GM19372 (cell line): ENCODE measurements at regions not wholly inside any gene's neighbourhood (a gene's known extent, or its start where the extent isn't known, plus 50 kb on each side); places are given as distances from the start of the nearest gene placed in this dataset.

Experiments used
- ATAC-seq: cut with Tn5 transposase; IDR thresholded peaks from one replicate; pipeline ENCODE4 v1.9.1; 2021; ENCODE audit warnings: mild to moderate bottlenecking, low read depth, moderate library complexity; ENCODE audit not compliant: unreplicated experiment

DNA sequence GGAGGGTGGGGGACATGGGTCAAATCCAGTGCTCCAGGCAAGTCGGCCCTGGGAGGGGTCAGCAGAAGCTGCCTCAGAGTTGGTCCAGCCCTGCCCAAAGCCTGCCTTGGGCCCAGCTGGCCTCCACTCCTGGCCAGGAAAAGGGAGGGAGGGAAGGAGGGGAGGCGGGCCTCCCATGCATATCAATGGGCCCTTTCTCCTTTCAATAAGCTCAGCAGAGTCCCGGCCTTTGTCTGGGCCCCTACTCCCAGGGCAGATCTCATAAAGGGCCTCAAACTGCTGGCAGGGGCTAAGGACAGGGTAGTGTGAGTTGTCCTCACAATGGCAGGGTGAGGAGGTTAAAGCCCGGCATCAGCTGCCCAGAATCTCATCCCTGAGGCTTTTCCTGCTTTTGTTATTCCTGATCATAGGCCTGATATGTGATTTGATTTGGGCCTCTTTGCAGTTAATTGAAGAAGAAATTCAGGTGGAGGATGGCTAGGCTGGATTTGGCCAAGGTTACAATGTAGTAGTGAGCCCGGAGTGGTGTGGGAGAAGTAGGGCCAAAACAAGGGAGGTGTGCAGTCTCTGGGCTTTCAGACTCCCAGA lies 121.1 kb upstream of the ATP6AP2 start:
- ATAC-seq: no peak

DNA sequence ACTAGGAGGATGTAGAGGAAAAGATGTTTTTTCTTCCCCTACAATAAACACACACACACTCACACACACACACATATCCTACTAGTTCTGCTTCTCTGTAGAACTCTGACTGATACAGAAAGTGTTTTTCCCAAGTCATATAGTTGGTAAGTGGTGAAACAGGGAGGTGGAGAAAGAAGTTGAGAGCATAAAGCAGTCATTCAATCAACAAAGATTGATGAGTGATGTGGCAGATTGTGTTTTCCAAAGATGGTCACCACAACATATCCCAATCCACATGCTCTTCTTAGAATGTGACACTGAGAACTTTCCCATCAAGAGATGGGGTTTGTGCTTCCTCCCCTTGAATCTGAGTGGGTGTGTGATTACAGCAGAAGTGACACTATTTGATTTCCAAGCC lies 123.4 kb upstream of the ATP6AP2 start:
- ATAC-seq: no peak

DNA sequence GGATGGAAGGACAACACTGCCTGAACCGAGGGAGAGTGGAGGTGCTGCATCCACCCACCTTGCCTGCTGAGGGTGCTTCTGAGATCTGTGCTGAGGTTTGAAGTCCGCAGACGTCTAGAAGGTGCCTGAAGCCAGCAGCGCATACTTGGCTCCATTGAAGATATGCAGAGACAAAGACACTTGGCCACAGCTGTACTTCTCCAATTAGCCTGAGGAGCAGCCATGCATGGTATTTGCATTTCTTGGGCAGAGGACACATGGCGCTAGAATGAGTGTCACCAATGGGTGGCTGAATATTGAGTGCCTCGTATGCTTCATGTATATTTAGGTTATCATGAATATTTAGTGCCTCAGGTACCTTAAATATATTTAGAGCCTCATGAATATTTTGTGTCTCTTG lies 128.7 kb upstream of the ATP6AP2 start:
- ATAC-seq: no peak

DNA sequence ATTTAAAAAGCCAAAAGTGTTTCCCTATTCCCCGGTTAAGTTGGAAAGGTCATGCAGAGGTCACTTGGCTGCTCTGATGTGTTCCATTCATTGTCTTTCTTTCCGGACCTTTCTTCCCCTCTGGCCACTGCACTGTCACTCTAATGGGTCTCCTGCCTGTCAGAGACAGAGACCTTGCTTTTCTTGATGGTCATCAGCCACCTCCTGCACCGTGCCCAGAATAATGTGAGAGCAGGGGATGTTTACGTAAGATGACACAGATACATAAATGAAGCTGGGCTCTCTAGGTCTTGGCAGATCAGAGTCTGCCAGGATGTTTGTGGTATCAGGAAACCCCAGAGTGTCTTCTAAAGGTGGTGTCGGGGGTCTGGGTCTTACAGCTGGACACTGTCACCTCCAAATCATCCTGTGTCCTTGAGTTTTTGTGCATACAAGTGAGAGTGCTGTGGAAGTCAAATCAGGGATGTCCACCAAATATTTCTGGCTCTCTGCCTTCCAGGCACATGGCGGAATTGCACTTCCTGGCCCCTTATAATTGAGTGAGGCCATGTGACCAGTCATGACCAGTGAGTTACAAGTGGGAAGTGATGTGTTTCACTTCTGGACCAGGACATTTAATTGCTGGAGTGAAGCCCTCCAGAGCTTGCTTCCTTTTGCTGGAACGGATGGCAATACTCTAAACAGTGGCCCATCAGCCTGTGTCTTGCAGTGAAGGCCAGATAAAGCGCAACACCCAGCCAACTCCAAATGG lies 130.6 kb upstream of the ATP6AP2 start:
- ATAC-seq: no peak

DNA sequence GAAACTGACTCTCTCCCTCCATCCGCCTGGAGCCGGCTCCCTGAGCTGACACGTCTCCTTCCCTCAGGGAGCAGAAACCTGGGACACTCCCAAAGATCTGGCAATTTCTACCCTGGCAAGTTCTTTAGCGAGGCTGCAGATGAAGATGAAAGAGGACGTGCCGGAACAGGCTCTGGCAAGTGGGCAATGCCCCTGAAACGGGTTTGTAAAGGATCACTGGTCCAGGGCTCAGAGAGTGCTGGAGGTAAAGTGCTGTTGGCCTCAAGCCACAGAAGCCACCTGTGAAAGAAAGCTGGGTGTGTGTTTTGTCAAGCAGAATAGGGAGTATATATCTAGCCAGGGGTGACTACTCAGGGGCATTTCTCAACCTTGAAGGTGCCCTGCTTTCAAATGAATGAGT lies 131.4 kb upstream of the ATP6AP2 start:
- ATAC-seq: no peak

DNA sequence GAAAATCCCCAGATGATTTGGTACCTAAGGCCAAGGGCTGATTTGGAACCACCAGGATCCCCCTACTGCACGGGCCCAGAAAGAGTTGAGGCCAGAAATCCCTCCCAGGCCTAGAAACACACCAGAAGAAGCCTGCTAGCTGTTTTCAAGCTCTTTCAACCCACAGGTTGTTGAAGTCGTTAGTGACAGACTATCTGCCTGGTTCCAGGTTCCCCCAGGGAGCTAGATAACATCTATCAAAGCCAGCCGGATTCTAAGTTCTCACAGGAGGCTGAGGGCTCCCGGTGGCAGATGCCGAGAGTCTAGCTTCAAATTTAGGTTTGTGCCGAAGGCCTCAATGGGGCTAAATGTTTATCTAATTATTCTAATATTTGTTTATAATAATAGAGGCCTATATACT lies 132.0 kb upstream of the ATP6AP2 start:
- ATAC-seq: no peak

DNA sequence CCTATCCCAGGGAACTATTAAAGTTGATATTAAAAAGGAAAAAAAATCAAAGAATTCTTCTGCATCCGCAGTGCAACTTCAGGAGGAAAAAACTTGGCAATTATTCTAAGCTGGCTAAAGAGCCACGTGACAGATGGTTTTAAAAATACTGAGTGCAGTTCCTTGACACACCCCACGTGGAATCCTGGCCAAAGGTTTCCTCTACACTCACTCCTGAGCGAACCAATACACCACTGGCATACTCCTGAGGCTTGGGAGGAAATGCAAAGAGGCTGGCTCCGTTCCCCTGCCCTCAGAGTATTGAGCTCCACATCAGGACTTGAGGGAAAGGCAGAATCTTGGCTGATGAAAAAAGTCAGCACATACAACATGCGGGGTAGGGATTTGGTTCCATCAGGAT lies 133.8 kb upstream of the ATP6AP2 start:
- ATAC-seq: no peak

DNA sequence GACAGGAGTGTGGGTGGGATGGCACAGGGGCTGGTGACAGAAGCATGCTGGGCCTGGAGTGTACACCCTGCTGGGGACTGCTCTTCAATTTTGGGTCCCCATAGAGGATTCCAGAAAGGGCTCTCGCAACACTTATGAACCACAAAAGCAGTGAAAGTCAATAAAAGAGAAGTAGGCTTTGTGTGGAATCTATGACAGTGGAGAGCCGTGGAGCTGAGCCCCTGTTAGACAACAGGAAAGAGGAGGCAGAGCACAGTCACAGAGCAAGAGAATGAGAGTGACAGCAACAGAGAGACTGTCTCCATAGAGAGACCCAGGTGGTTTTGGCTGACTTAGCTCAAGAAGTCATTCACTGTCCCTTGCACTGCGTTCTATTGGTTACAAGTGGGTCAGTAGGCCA lies 135.1 kb upstream of the ATP6AP2 start:
- no peak for ATAC-seq

DNA sequence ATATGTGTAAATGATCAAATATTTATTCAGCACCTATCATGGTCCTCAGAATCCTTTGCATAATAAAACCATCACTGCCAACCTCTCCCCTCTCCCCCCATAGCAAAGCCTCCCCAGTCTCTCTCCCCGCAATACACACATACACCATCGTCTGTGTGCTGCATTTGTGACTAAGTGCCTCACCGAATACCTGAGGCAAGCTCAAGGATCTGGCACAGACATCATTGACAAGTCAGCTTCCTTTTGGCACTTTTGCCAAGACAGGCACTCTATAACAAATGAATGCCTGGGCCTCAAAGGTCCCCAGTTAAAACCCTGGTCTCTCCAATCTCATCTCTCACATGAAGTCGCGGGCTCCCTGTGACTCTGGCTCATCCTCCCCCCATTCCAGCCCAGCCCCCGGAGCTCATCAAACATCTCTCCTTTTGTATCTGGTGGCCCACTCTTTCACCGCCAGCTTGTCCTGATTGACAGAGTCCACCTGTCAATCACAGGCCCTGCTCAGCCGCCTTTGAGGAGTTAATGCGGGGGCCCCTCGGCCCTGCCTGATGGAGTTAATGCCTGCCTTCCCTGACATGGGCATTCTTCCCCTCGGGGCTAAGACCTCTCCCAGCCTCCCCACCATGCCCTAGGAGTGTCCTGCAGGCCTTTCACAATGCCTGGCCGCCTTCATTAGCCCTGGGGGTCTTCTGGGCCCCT lies 135.8 kb upstream of the ATP6AP2 start:
- ATAC-seq: no peak

DNA sequence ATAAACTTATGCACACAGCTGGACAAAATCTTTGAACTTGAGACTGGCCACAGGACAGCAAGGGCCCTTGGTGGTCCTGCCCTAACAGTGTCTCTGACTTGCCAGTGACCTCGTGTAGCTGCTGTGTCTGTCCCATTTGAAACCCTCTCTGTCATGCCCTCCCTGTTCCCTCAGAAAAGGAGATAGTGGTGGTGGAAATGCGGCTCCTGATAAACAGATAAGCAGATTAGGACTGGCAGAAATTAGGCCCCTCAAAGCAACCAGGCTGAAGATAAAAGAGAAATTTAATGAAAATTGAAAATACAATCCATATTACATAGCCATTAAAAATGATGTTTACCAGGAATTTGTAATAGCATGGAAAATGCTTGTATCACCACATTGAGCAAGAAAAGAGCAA lies 136.6 kb upstream of the ATP6AP2 start:
- no peak for ATAC-seq

DNA sequence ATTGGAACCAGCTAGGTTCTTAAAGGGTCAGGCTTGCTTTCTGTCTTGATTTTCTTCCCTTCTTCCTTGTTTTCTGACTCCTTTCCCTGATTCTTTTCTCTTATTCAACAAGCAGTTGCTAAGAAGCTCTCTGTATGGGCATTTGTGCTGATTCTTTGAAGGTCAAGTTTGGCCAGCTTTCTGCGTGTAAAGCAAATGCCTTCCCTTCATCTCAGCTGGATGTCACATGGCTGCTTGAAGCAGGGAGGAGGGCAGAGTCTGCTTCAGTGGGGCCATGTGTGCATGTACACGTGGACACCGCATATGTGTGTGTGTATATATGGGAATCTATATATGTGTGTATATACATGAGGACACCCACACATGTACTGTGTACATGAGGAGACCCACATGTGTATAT lies 139.9 kb upstream of the ATP6AP2 start:
- no peak for ATAC-seq

DNA sequence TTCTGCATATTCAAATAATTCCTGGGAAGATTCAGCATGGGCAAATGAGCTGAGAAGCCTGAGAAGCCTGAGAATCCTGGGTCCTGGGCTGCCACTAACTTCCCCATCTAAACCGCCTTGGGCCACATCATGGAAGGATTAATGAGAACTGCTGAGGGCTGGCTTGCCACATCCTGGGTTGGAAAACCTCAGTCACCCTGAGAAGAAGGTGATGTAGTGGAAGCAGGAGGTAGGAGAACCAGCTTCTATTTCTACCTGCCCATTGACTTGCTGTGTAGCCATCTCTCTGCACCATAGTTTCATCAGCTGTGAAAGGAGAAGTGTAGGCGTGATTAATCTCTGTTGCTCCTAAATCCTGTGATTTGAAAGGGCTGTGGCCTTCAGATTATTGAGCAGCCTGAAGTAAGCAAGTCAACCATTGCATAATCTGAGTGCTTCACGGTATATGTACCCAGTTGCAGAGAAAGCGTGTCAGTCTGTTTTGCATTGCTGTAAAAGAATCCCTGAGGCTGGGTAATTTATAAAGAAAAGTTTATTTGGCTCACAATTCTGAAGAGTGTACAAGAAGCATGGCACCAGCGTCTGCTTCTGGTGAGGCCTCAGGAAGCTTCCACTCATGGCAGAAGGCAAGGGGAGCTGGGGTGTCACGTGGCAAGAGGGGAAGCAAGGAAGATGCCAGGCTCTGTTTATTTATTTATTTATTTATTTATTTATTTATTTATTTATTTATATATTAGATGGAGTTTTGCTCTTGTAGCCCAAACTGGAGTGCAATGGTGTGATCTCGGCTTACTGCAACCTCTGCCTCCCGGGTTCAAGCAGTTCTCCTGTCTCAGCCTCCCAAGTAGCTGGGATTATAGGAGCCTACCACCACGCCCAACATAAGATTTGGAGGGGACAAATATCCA lies 140.9 kb upstream of the ATP6AP2 start:
- no peak for ATAC-seq

DNA sequence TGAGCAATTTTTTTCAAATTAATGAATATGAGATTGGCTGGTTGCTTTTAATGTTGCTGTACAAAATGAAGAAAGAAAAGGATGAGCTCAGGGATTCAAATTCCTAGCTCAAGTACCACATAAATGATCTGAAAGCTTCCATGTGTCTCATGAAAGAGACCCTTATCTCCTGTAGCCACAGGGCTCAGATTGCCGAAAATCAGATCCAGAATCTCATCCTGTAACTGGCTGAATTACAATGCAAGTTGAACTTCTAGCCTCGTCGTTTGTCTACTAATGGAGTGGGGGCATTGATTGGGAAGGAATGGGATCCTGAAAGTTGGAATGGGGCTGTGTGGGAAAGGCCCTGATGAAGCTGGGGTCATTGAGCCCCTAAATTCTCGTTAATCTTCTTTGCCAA lies 143.4 kb upstream of the ATP6AP2 start:
- no peak for ATAC-seq

DNA sequence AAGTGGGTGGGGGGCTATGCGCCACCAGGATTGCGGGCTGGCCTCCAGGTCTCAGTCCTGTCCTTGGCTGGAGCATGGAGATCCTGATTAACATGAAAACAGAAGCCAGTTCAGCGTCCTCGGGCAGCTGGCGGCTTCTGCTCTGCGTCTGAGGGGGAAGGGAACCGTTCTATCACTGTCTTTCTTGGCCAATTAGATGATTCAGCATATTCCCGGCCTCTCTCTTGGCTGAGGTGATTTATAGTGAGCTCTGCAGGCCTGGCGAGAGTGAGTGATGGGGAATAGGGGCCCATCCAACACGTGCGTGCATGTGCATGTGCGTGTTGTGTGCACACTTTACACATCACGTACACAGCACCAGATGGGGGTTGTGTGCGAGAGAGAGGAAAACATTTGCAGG lies 145.8 kb upstream of the ATP6AP2 start:
- no peak for ATAC-seq

DNA sequence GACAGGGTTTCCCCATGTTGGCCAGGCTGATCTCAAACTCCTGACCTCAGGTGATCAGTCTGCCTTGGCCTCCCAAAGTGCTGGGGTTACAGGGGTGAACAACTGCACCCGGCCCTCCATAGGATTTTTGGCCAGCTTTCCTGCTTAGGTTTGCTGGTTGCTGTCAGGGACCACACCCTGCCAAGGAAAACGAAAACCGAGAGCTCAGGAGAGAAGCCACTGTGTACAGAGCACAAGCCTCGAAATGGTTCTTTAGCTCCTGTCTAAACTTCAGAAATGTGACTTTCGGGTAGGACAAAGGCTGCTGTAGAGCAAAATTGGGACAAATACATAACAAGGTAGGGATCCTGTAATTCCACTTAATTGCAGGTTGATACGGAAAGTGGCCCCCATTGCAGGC lies 146.3 kb upstream of the ATP6AP2 start:
- no peak for ATAC-seq

DNA sequence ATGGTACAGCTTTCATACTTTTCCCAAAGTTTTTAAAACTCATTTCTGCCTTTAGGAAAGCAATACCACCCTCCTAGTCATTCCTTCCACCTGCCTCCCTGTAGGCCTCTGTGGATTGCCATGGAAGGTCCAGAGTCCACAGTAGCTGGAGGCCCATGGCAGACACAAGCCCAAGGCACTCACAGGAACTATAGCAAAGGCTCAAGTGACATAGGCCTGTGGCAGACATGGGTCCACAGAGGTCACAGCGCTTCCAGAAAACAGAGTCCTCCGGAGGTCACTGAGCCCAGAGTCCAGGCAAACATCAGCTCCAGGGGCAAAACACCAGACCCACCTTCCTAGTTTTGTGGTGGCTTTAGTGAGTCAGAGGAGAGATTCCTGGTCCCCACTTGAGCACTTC lies 147.6 kb upstream of the ATP6AP2 start:
- ATAC-seq: no peak

DNA sequence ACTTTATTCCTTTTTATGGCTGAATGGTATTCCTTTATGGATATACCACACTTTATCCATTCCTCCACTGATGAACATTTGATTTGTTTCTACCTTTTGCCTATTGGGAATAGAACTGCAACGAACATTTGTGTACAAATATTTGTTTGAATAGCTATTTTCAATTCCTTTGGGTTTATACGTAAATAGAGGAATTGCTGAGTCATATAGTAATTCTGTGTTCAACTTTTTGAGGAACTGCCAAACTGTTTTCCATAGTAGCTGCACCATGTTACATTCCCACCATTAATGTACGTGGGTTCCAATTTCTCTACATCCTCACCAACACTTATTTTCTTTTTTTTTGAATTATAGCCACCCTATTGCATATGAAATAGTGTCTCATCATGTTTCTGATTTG lies 156.5 kb upstream of the ATP6AP2 start:
- ATAC-seq: no peak

DNA sequence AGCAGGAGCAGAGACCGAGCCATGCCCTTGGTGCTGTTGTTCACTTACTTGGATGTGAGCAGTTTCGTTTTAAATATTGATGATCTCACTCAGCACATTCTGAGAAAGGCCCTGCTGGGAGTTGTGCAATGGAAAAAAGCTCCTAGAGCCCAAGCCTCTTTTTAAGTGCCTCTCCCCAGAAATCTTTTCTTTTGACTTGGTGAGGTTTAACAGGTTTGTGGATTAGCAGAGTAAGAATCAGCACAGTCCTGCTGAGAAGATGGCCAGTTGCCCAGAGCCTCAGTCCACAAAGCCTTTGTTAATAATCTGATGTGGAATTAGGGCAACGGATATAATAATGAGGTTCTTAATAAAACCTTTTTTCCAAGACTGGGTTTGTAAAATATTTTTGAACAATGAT lies 157.5 kb upstream of the ATP6AP2 start:
- ATAC-seq: no peak

DNA sequence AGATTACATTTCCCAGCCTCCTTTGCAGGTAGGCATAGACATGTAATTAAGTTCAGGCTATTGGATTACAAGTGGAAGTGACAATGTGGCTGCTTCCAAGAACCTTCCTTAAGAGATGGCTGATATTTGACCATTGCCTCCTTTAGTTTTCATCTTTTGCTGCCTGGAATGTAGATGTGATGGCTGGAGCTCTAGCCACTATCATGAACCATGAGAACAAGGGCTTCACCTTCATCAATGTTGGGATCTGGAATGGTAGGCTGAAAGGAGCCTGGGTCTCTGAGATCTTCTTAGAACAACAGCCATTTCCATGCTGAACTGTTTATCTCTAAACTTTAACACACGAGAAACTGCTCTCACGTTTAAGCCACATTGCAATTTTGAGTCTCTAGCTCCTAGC lies 158.7 kb upstream of the ATP6AP2 start:
- ATAC-seq: no peak

DNA sequence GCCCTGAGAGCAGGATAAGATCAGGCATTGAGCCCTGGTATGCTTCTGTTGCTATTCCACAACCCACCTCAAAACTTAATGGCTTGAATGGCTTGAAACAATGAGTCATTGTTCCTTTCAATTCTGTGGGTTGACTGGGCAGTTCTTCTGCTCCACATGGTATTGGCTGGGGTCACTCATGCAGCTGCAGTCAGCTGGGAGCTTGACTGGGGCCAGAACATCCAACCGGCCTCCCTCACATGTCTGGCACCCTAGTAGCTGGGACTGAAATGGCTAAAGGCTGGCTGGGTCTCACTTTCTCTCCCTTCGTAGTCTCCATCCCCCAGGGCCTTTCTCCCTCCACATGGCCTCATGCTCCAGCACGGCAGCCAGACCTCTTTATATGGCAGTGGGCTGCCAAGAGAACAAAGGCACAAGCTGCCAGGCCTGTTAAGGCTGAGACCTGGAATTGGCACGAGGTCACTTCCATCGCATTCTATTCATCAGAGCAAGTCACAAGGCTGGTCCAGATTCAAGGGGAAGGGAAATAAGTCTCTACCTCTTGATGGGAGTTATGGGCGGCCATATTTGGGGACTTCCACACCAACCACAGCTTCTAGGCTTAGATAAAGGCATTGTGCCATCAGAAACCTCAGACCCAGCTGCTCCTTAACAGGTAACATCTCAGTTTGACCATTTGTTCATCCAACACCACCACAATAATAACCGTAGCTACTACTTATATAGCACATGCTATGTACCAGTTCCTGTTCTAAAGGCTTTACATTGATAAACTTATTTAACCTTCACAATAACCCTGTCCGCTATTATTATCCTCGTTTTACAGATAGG lies 159.7 kb upstream of the ATP6AP2 start:
- no peak for ATAC-seq
